Stimulated activated CD8-positive, alpha-beta memory T cell treated with anti-CD3 and anti-CD28 coated beads, Interleukin-12 subunit alpha, Interleukin-12 subunit beta, amount 100 ng/mL, for 1 hour (primary cell): ENCODE measurements at regions not wholly inside any gene's neighbourhood (a gene's known extent, or its start where the extent isn't known, plus 50 kb on each side); places are given as distances from the start of the nearest gene placed in this dataset.

ENCODE experiments used
- DNase-seq: peaks from one replicate; pipeline ENCODE4 v3.0.0-alpha.2; 2020; ENCODE audit warnings: low read depth

DNA sequence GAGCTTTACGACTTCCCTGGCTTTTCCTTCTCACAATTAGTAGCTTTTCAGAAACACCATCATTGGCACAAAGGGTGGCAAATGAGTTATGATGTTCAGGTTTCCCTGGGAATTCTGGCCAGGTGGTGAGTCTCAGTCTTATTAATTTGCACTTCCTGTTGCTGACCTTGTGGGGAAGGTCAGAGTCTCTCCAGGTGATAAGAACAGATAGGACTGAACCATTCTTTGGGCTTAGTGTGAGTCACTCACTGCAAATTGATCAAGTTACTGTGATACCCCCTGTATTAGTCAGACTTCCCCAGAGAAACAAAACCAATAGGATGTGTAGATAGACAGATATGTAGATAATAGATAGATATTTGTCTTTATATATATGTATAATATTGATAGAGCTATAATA, 53.8 kb upstream of the RANBP3L start:
- no peak for DNase-seq

DNA sequence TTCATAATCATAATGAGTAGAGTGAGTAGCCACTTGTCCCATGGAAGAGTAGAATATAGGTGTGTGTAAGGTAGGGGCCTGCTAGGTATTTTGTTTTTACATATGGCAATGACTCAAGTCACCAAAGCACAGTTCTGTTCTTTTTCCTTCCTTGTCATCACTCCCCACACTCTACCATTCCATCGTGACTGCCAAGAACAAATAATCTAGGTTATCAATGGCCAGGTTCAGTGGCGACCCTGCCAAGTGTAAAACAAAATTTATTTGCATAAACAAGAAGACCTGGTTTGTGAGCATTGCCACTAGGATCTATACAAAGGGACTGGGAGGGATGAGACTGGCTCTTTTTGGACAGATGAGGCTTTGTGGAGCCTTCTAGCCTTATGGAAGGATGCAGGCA, 55.2 kb upstream of the RANBP3L start:
- no peak for DNase-seq

DNA sequence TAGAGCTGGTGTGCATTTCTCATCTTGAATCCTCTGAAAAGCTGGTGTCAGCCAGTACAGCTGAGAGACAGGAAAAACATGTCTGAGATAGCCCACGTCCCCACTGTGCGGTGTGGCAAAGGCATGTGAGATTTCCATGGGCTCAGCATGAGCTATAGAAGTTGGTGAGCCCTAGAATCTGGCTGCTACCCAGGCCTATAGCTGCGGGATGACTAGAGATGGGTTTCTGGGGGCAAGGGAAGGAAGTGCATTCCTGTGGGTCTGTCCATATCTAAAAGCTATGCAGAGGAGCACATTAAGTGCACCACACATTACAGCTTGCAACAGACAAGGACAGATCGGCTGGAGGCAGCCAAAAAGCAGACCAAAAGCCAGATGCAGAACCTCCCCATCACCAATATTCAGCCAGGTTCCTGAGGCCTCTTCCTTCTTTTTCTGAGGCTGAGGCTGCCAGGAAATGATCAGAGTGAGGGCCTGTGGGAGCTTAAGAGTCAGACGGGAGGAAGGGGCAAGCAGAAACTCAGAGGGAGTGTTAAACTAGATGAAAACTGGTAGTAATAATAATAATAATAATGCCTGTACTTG, 55.8 kb upstream of the RANBP3L start:
- no peak for DNase-seq

DNA sequence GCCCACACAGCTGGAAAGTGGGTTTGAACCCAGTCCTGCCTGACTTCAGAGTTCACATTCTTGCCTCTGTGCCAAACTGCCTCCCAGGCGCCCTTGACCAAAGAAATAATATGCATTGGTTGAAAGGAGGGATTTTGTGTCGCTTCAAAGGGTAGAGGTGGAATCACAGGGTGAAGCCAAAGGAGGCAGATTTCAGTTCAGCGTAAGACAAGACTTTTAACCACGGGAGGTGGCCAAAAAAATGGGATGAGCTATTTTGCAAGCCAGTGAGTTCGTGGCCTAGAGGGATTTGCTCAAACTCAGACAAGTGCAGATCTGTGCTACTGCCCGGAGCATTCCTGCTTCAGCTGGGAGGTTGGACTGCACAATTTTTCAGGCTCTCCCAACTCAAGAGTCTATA, 57.6 kb upstream of the RANBP3L start:
- DNase-seq = no peak

DNA sequence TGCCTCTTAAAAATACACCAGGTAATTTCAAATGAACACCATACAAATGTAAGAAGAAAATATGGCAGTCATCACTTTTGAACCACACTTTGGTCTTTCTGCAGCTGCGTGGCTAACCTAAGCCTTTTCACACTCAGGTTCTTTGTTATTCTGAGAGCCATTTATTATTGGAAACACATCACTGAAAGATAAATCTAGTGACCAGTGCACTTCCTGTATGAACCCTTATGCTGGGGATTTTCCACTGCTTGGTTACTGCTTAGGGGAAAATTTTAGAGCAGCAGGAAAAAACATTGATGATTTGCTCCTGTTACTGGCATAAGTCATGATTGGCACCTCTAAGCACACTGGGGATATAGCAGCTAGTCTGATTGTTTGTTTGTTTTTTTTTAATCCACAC, 58.6 kb upstream of the RANBP3L start:
- DNase-seq = no peak

DNA sequence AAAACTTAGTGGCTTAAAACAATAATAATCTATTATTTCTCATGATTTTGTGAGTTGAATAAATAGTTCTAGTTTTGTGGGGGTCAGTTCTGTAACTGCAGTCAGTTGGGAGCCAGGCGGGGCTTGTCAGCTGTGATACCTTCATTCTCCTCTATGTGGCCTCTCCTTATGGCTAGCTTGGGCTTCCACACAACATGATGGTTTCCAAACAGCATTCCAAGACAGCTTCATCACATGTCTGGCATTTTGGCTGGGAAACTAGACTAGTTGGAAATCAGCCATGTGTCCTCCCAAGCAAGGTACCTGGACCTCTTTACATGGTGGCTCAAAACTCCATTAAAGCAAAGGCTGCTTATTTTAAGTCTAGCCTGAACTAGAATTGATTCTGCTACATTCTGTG, 61.4 kb upstream of the RANBP3L start:
- DNase-seq = no peak

DNA sequence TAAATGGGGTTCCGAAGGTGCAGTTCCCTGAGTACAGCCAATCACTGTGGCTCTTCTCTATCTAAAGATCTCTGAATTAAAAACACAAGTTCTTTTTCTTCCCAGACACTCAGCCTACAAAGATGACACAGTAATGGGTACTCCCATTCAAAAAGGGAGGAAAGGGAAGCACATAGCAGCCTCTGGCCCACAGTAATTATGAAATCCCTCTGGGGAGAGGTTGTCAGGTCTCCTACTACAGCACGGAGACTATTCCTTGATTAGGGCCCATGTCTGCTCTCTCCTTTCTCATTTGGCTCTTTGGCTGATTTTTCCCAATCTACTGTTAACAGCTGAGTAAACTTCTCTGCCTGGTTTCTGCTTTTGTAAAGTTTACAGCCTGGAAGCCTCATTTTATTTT, 62.0 kb upstream of the RANBP3L start:
- no peak for DNase-seq

DNA sequence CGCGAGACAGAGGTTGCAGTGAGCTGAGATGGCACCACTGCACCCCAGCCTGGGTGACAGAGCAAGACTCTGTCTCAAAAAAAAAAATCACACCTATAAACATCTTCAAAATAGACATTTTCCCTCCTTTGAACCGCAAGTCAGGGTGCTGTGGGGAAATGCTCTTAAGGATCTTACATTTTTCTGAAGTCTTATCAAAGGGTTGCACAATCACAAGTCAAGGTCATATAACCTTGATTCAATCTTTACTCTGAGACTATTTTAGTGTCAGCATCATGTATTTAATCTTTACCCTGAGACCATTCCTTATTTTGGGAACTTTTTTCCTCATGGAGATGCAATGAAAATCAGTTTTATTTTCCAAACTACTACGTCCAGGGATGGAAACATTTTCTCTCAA, 62.8 kb upstream of the RANBP3L start:
- DNase-seq = no peak

DNA sequence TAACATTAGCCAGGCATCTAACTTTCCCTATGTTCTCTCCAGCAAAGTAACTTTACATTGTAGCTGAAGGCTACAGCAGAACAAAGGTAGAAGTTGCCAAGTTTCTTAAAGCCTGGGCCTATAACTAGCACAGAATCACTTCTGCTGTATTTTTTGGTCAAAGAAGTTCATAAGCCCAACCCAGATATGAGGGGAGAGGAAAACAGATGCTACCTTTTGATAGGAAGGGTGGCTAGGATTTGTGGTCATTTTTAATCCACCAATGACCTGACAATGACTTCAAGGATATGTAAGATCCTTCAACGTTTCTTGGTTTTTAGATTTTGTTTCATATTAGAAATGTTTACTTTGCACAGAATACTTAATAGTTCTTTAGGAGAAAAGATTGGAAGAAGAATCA, 64.2 kb upstream of the RANBP3L start:
- no peak for DNase-seq

DNA sequence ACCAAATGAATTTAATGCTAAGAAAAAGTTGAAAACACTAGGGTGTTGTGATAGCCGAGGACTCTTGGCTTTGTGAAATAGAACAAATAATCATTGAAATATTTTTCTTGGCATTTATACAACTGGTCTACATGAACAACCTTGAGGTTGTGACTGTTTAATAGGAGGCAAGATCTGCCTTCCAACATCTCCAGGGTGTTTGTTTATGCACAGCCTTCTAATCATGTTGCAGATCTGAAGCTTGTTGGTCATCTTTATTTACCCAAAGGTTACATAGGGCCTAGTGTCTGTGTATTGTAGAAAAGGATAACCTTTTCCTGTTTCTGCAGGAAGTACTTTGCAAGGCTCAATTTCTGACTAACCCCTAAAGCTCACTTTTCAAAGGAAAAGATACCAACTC, 65.2 kb upstream of the RANBP3L start:
- no peak for DNase-seq

DNA sequence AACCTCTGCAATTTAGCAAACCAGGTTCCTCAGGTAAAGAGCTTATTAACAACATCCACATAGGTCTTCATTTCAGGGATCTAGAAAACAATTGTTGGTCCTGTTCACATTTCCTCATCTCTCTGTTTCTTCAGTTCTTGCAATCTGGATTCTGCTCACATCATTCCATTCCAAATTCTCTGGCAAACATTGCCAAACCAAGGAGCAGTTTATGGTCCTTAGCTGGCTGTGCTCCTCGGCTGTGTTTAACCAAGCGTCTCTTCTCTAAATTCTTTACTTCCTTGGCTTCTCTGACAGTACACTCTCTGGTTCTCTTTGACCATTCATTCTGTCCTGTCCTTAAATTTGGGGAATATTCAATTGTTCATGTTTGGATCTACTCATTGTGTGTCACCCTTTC, 65.8 kb upstream of the RANBP3L start:
- no peak for DNase-seq

DNA sequence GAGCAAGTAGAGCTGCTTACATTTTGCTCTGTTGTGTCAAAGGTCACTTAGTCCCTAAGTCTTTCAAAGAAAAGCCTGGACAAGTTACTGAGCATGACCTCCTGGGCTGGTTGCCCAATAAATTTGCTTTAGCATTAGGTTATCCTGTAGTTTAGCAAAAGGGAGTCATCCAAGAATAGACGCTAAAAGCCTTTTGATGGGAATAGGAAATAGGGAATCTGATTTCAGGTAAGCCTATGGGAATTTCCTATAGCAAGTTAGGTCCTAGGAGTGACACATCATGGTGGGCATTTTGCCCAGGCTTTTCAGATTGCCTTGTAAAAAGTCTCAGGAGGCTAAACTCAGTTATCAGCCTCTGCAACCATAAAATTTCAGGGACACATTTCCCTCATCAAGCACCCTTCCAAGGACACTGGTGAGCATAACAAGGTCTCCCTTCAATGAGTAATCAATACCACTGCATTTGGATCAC, 67.6 kb upstream of the RANBP3L start:
- DNase-seq = no peak

DNA sequence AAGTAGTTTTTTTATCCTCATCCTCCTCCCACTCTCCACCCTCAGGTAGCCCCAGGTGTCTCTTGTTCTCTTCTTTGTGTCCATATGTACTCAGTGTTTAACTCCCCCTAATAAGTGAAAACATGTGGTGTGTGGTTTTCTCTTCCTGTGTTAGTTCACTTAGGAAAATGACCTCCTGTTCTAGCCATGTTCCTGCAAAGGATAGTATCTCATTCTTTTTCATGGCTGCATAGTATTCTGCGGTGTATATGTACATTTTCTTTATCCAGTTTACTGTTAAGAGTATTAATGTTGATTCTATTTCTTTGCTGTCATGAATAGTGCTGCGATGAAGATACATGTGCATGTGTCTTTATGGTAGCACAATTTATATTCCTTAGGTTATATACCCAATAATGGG, 68.4 kb upstream of the RANBP3L start:
- no peak for DNase-seq

DNA sequence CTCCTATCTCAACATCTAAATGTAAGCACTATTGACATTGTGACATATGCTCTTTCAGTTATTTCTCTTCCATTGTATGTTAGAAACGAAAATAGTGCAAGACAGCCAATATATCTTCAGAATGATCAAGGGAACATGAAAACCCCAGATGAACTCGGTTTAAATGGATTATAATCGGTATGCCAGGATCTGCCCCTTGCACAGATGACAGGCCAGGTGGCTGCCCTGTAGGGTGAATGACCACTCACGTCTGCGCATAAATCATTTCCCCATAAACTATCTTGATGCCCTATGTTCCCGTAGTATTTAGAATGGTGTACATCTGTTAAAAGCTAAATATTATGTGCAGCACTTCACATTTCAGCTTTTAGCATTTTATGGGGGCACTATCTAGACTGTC, 69.7 kb upstream of the RANBP3L start:
- DNase-seq = no peak

DNA sequence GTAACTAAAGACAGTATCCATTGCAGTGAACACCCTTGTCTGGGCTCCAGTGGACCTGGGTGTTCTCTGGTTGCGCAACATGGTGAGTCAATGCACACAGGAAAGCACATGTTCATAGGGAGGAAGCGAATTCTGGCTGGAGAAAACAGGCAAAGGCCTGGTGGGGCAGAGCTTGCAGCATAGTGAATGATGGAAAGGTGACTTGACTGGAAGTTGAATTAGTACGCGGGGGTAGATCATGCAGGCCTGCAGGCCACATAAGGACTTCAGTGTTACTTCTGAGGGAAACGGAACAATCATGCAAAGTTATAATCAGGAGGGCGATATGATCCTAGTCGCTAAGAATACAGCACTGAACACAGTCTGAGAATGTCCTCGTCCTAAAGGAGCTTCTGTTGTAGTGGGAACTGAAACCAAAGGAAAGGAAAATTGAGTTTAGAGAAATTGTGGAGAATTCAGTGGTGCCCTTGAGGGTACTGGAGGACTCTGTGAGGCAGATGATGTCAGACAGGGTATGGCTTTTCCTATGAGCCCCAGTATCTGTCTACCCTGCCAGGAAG, 71.9 kb upstream of the RANBP3L start:
- no peak for DNase-seq

DNA sequence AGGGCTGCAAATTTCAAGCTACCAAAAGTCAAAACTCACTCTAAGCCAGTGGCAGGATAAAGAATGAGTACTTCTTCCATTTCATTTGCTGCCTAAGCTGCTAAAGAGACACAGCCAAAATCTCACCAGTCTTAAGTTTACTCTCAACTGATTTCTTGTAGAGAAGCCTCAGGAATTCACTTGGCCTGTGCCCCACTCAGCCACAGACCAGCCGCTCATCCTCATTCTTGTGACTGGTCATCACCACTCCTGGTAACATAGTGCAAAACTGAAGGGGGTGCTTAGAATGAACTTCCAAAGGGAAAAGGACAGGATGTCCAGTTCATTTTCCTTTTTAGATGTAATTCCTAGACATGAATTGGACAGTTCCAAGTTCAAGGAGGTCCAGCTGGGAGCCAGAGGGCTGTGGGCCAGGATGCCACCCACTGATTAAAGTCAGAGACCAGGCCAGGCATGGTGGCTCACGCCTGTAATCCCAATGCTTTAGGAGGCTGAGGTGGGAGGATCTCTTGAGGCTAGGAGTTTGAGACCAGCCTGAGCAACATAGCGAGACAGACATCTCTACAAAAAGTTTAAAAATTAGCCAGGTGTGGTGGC, 72.7 kb upstream of the RANBP3L start:
- no peak for DNase-seq

DNA sequence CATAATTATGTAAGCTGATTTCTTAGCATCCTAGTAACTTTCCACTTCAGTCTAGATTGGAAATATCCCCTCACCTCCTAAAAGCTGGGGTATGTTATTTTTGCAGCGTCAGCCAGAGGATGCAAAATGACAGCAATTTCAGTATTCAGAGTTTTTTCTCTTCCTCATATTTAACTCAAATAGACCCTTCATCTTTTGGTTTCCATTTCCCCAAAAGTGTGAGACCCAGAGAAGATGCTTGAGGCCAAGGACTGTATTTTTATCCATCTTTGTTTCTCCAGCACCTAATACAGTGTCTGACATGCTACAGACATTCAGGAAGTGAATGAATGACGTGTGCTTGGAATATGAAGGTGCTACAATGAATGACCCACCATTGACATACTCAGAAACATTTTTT, 75.5 kb upstream of the RANBP3L start:
- no peak for DNase-seq

DNA sequence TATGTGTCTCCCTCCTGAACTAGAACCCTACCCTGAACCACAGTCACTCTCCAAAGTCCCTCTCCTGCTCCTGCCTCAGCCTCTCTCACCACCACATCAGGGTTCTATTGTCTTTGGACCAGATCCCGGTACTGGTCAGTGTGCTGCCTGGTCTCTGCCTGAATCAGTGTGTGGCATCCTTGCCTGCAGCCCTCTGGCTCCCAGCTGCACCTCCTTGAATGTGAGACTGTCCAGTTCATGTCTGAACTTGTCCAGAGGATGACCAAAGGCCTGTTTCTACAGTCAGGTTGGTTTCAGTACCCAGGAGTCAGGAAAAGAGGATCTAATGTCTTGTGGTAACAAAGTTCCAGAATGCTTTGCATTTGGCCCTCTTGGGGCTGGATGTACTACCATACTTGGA, 76.8 kb upstream of the RANBP3L start:
- no peak for DNase-seq

DNA sequence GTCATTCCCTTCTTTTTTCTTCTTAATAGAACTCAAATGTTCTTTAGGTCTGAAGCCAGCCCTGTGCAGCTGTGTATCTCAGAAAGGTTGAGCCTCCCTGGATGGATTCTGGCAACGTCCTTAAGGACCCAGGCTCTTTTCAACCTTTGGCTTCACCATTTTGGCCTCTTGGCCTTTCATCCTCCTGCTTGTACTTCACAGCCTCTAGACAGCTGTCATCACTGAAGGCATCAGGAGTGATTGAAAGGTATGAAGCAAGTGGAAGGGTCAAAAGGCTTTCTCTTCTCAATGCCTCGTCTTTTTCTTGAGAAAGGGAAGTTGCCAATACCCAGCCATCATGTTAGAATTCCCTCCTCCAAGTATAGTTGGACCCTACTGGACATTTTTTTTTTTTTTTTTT, 81.2 kb upstream of the RANBP3L start:
- DNase-seq = no peak

DNA sequence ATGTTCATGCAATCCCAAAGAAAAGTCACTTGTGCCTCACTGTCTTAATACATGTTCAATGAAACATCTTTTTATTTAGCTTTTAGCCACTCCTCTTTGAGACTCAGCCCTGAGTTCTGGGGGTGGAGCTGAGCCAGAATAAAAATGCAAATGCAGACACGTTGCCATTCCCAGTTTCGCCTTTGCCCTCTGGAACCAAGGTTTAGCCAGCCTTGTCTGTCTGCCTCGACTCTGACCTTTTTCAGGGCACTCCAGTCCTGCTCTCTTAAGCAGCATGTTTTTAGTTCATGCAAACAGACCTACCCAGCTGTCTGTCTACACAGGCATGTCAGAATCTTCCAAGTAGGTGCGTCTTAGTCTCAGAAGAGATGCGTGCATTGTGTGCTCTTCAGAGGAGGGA, 82.2 kb upstream of the RANBP3L start:
- DNase-seq = no peak

DNA sequence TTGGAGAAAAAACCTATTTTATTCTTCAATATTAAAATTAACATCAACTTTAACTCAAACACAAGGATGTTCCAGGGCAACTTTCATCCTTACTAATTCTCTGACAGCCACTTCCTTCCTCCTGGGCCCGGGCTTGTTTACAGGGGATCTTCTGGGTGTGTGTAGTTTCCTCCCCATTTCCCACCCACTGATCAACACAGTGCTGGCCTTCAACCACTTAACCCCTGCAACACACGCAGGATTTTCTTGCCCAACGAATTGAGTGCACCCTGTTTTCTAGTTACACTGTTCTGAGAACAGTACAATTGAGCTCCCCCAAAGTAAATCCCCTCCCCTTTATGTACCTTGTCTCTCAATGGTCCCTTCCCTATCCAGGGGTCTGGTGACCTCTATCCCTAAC, 83.1 kb upstream of the RANBP3L start:
- no peak for DNase-seq

DNA sequence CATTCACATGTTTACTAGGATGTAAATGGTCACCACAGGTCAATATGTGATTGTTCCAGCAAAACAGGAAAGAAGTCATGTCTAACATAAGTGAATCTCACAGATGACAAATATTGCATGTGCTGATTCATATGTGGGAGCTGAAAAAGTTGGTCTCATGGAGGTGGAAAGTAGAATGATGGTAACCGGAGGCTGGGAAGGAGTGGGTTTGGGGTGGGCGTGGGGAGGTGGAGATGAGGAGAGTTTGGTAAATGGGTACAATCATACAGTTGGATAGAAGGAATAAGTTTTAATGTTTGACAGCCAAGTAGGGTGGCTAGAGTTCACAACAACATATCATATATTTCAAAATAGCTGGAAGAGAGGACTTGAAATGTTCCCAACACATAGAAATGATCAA, 83.8 kb upstream of the RANBP3L start:
- DNase-seq = no peak

DNA sequence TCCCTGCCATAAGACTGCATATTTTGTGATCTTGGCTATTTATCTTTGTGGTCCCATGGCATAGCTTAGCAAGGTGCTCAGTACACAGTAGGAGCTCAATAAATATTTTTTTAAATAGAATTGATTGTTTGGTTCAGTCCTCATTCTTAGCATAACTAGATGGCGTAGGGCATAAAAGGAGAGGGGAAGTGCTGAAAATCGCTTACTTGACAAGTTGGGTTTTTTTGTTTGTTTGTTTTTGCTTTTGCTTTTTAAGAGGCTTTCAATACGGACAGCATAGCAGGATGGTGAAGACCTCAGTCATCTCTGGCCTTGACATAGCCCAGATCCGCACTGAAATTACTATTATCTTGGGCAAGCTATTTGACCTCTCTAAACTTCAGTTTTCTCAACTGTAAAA, 86.6 kb upstream of the RANBP3L start:
- no peak for DNase-seq

DNA sequence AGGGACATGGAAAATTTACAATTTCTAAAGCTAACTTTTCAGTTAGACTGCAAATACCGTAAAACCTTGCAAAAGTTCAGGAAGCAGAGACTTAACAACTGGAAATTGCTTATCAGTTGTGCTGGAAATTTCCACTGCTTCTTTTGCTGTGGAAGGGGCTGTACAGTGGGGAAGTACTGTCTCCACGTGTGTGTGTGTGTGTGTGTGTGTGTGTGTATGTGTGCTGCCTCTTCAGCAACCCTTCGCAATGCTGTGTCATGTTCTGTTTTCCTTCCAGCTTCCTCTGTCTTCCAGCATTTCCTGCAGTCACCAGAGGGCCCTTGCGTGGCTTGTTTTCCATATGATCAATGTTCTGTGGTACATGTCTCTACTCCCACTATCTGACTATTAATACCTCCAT, 87.5 kb upstream of the RANBP3L start:
- DNase-seq = no peak
